ENCODE measurements at regions not wholly inside any gene's neighbourhood (a gene's known extent, or its start where the extent isn't known, plus 50 kb on each side); places are given as distances from the start of the nearest gene placed in this dataset.

DNA sequence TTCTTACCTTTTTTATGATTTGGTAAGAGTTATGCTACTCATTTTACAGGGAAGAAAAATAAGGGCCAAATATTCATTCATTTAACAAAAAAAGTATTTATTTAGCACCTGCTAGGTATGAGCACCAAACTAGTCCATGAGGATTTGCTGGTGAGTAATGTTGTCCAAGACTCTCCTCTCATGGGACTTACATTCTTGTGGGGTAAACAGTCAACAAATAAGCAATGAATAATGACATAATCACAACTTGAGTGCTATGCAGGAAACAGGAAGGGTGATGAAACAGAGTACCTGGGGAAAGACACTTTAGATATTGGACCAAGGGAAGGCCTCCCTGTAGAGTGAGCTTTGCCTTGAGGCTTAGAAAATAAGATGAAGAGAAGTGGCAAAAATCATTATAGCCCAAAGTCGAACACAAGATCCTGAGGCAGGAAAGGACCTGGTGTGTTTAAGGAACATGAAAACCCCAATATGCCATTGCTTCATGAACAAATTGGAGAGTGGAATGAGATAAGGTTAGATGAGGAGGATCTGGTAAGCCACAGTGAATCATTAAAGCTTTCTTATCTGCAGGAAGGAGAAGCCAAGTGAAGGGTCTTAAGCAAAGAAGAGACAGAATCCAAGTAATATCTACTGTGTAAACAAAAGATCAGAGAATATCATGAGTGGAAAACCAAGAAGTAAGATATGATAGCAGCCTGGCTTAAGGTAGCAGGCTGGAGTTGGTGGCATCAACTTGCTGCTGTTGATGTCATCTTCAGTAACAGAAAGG is 294.5 kb upstream of the NBEA start:
- TF ChIP-seq, protein P1, sequence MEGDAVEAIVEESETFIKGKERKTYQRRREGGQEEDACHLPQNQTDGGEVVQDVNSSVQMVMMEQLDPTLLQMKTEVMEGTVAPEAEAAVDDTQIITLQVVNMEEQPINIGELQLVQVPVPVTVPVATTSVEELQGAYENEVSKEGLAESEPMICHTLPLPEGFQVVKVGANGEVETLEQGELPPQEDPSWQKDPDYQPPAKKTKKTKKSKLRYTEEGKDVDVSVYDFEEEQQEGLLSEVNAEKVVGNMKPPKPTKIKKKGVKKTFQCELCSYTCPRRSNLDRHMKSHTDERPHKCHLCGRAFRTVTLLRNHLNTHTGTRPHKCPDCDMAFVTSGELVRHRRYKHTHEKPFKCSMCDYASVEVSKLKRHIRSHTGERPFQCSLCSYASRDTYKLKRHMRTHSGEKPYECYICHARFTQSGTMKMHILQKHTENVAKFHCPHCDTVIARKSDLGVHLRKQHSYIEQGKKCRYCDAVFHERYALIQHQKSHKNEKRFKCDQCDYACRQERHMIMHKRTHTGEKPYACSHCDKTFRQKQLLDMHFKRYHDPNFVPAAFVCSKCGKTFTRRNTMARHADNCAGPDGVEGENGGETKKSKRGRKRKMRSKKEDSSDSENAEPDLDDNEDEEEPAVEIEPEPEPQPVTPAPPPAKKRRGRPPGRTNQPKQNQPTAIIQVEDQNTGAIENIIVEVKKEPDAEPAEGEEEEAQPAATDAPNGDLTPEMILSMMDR (IDR thresholded peaks at IDR 0.05), result no peak
- no peak for TF ChIP-seq ZFX (IDR thresholded peaks at IDR 0.05; ENCODE audit: borderline replicate concordance)

Data from 22Rv1 (cell line).